ENCODE measurements at regions not wholly inside any gene's neighbourhood (a gene's known extent, or its start where the extent isn't known, plus 50 kb on each side); places are given as distances from the start of the nearest gene placed in this dataset.
"Not testable (repeated sequence)": the region's sequence is repeated elsewhere in the genome, so short reads cannot be mapped to it uniquely, and the experiment has no call there.

GRCh38 chr3:157912514-157913451, 193.4 kb downstream of the SHOX2 start:
- no peak for FAIRE-seq
- no peak for TF ChIP-seq POLR2A (IDR thresholded peaks at IDR 0.05; ENCODE audit: low read depth, low read length)
- no peak for DNase-seq (ENCODE audit: insufficient read length, low spot score)

DNA sequence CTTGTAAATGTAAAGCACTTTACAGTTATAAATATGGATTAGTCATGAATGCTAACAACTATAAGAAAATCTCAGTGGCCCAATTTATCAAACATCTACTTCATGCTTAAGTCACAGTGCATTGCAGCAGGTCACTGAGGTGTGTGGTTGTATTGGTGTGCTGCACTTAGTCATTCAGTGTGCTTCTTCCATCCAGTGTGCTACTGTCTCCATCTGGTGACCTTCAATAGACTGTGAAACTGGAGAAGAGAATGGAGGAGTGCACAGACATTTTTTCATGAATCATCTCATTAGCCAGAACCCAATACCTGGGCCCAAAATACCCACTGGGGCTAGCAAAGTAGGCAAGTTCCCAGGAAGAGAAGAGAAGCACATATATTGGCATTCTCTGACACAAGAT, 199.6 kb downstream of the SHOX2 start:
- FAIRE-seq: no peak
- DNase-seq (ENCODE audit: insufficient read length, low spot score): no peak
- no peak for TF ChIP-seq POLR2A (IDR thresholded peaks at IDR 0.05; ENCODE audit: low read depth, low read length)

- TF ChIP-seq POLR2A (IDR thresholded peaks at IDR 0.05; ENCODE audit: low read depth, low read length): no peak
- DNase-seq (ENCODE audit: insufficient read length, low spot score) (no peak), FAIRE-seq (no peak)
These were observed 200.3 kb downstream of the SHOX2 start for GRCh38 chr3:157905885-157906284.

DNA sequence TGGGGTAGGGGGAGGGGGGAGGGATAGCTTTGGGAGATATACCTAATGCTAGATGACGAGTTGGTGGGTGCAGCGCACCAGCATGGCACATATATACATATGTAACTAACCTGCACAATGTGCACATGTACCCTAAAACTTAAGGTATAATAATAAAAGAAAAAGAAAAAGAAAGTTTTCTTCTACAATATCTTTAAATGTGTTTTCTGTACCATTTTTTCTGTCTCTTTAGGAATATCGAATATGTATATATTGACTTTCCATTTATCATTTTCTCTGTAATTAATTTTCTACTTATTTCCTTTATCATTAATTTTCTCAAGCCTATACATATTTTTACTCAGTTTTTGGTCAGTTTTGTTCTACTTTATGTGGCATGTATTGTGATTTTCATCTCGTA, 203.5 kb downstream of the SHOX2 start:
- not testable (repeated sequence) for FAIRE-seq; DNase-seq (ENCODE audit: insufficient read length, low spot score)

- no peak for FAIRE-seq
- DNase-seq (ENCODE audit: insufficient read length, low spot score): no peak
- no peak for TF ChIP-seq POLR2A (IDR thresholded peaks at IDR 0.05; ENCODE audit: low read depth, low read length)
These were observed 218.2 kb downstream of the SHOX2 start for GRCh38 chr3:157888040-157888439.

DNA sequence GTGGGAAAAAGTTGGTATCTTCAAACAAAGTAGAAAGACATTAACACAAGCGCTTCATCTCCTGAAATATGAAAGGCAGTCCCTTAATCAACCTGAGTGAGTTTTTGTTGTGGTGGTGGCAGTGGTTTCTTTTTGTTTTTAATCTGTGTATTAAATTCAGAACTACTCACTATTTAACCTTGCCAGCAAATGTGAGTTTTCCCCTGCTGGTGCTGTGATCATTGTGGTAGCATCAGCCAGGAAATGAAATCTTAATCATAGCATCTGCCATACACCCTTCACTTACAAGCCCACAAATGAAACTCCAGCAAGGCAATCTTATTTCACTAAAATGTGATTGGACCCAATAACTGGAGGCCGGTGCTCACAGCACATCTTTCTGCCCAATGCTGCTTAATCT, 229.7 kb downstream of the SHOX2 start:
- TF ChIP-seq POLR2A (IDR thresholded peaks at IDR 0.05; ENCODE audit: low read depth, low read length): no peak
- DNase-seq (ENCODE audit: insufficient read length, low spot score): no peak
- FAIRE-seq: no peak

DNA sequence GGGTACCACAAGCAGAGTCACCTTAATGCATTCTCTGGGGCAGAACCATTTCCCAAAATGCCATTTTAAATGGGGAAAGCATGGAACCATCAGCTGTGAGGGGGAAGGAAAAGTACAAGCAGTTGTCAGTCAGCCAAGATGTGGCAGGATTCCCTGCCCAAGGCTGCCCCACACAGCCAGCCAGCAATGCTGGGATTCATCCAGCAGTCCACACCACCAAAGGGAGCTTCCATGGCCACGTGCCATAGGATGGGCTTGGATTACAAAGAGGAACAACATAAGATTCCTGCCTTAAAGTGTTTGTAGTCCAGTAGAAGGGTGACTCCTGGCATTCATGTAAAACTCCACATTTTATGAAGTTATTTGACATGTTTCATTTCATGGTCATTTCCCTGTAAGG, 233.3 kb downstream of the SHOX2 start:
- no peak for DNase-seq (ENCODE audit: insufficient read length, low spot score)
- no peak for TF ChIP-seq POLR2A (IDR thresholded peaks at IDR 0.05; ENCODE audit: low read depth, low read length)
- FAIRE-seq: no peak

DNA sequence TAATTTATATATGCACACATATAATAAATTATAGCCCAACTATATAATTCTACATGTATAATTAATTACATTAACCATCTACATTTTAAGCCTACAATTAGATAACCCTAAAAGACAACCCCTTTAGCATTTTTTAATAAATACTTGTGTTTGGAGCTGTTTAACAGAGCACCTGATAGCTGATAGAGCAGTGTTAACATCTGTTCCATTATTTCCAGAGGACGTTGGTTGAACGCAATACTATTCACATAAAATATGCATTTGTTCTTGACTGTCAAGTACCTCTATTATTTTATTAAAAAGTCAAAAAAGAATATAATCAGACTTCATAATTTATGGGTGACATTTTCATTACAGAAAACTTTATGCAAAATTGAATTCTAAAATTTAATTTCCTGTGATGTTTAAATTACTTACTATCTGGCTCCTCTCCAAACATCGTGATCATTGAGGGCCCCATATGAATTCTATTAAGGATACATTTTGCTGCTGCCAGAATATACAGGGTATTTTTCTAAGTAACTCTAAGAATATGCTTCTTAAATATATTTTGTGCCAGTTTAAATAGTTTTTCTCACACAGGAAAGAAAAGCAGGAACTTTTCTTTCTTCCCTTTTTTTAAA, 234.3 kb downstream of the SHOX2 start:
- DNase-seq (ENCODE audit: insufficient read length, low spot score) (no peak), FAIRE-seq (no peak)
- TF ChIP-seq POLR2A (IDR thresholded peaks at IDR 0.05; ENCODE audit: low read depth, low read length): no peak

DNA sequence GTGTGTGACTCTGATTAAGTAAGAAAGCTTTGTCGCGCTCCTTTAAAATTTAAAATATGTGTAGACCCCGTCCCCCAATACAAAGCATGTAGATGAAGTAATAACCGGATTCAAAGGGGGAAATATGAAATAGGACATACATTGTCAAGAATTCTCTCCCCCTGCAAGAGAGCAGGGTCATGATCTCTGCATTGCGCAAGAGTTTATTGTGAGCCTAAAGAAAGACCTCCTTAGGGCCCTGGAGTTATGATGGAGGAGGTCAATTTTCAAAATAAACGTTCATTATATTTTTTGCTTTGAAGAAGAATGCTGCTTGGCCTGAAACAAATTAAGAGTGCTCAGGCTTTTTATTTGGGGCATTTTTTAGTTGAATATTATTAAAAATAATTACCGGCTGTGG, 235.0 kb downstream of the SHOX2 start:
- no peak for FAIRE-seq
- no peak for TF ChIP-seq POLR2A (IDR thresholded peaks at IDR 0.05; ENCODE audit: low read depth, low read length)

DNA sequence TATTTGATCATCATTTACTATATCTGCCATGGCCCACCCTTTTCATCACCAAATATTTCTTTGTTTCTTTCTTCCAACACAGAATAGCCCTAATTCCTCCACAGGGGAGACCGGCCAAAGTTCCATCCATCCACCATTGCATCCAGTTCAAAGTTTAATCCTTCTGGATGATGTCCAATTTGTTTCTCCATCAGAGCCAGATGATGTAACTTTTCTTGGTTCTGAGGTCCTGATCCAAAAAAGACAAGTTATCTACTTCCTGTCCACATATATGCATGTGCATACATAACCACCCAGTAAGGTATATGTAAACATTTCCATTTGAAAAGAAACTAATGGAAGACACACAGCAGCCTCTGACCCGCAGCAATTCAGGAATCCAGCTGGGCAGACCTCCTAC, 237.3 kb downstream of the SHOX2 start:
- FAIRE-seq: no peak
- no peak for DNase-seq (ENCODE audit: insufficient read length, low spot score)
- TF ChIP-seq POLR2A (IDR thresholded peaks at IDR 0.05; ENCODE audit: low read depth, low read length): no peak

More for the DNA sequence above, 235.0 kb downstream of the SHOX2 start:
- no peak for DNase-seq (ENCODE audit: insufficient read length, low spot score)

- no peak for FAIRE-seq
- no peak for TF ChIP-seq POLR2A (IDR thresholded peaks at IDR 0.05; ENCODE audit: low read depth, low read length)
- DNase-seq (ENCODE audit: insufficient read length, low spot score): no peak
These were observed 238.0 kb downstream of the SHOX2 start for GRCh38 chr3:157868196-157868595.

DNA sequence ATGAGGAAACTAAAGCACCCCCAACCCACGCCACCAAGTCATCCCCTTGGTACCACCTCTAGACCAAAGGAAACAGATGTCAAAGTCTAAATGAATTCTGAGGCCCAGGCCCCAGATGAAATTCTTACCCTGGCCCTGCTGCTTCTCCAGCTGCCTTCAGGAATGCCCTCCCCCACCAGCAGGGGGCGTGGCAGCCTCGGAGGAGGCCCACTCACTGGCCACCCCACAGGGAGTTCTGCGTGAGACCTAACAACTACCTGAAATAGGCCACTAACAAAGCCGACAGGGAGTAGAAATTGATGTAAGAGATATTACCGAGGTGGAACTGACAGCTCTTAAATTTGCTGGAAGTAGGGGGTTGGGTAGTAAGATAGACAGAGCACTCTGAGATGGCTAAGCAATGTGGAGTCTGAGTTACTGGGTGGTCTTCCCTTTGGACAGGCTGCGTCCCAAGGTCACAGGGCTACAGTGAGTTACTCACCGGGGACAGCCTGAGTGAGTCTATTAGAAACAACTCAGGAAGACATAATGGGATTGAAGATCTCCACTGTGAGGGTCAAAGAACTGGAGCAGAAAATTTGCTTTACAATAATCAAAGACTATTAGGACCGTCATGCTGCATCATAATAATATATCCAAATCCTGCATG, 240.7 kb downstream of the SHOX2 start:
- no peak for TF ChIP-seq POLR2A (IDR thresholded peaks at IDR 0.05; ENCODE audit: low read depth, low read length)
- peak; percentile 33 for DNase-seq (ENCODE audit: insufficient read length, low spot score)
- FAIRE-seq: no peak

DNA sequence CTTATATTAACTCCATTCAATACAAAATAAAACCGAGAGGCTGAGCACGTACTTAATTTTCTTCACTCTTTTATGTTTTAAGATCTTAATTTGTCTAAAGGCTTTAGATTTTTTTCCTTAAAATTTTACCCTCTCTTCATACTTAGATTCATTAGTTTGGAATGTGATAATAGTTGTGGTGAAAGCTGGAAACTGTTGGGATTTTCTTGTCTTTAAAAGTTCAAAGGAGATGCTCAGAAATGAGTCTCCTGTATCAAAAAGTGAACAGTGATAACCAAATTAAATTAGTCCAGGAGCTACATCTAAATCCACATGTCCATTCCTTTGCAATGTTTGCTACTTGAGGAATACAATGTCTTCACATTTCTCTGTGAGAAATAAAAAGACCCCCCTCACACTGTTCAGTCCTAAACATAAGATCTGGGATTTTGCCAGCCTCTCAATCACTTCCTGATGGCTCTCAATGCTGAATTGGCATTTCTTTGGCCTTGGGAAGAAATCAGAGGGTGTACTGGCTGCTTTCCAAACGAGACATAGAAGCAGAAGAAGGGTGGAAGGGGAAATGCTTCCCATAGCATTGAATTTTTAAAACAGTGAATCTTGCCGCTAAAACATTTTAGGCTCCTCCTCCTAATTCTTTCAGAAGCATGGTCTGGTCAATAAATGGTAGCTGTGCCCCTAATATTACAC, 245.0 kb downstream of the SHOX2 start:
- TF ChIP-seq POLR2A (IDR thresholded peaks at IDR 0.05; ENCODE audit: low read depth, low read length): no peak
- DNase-seq (ENCODE audit: insufficient read length, low spot score) (no peak), FAIRE-seq (no peak)

- FAIRE-seq (no peak), DNase-seq (ENCODE audit: insufficient read length, low spot score) (no peak)
- TF ChIP-seq POLR2A (IDR thresholded peaks at IDR 0.05; ENCODE audit: low read depth, low read length): no peak
These were observed 246.7 kb downstream of the SHOX2 start for GRCh38 chr3:157859541-157859940.

All from H54 (cell line).